OCI-LY7 (cell line): ENCODE measurements at regions not wholly inside any gene's neighbourhood (a gene's known extent, or its start where the extent isn't known, plus 50 kb on each side); places are given as distances from the start of the nearest gene placed in this dataset.

Experiments used
- BruUV-seq: library from RNA; stranded (reverse); fragments of 400-500 nt; replicated peaks from 2 replicates; lab custom pipeline; 2021; lab: Mats Ljungman, UMichigan
- CTCF ChIA-PET: fragments of 300-600 bp; sonication (Branson Sonifier 250); formaldehyde crosslinking; loops from one replicate; lab custom pipeline; 2022; ENCODE audit warnings: antibody characterized with exemption; ENCODE audit not compliant: unreplicated experiment; lab: Charles Lee
- POLR2A ChIA-PET: fragments of 300-600 bp; sonication (Branson Sonifier 250); formaldehyde crosslinking; loops from one replicate; lab custom pipeline; 2022; ENCODE audit warnings: antibody characterized with exemption; lab: Charles Lee
- DNase-seq: peaks from one replicate; pipeline ENCODE4 v3.0.0-alpha.2; 2015; ENCODE audit warnings: low spot score
- H2AFZ ChIP-seq: fragments of 200-600 bp; sonication (generic), shearing (Covaris generic); 2 replicates; pipeline ENCODE4 v1.6.1; 2014; ENCODE audit warnings: mild to moderate bottlenecking, antibody characterized with exemption, low read length, moderate library complexity
- H3K27ac ChIP-seq: fragments of 200-600 bp; sonication (generic); 2 replicates; pipeline ENCODE4 v1.5.1; 2014; ENCODE audit warnings: mixed run types, low read depth, mild to moderate bottlenecking, moderate library complexity, low read length, inconsistent platforms; ENCODE audit not compliant: poor library complexity, severe bottlenecking
- H3K36me3 ChIP-seq: fragments of 200-600 bp; sonication (generic); 2 replicates; pipeline ENCODE4 v1.6.1; 2014; ENCODE audit warnings: mild to moderate bottlenecking, antibody characterized with exemption, low read length, moderate library complexity, mixed read lengths; ENCODE audit not compliant: insufficient read depth
- H3K4me1 ChIP-seq: fragments of 200-600 bp; sonication (generic); 2 replicates; pipeline ENCODE4 v1.5.1; 2014; ENCODE audit warnings: mild to moderate bottlenecking, low read length; ENCODE audit not compliant: insufficient read depth, poor library complexity, severe bottlenecking
- H3K4me2 ChIP-seq: fragments of 200-600 bp; sonication (generic); 2 replicates; pipeline ENCODE4 v1.6.1; 2014; ENCODE audit warnings: mild to moderate bottlenecking, low read length
- H3K4me3 ChIP-seq: fragments of 200-600 bp; sonication (generic); 2 replicates; pipeline ENCODE4 v1.5.1; 2014; ENCODE audit warnings: mild to moderate bottlenecking, low read depth, low read length; ENCODE audit not compliant: poor library complexity, severe bottlenecking
- H3K79me2 ChIP-seq: fragments of 200-600 bp; sonication (generic); 2 replicates; pipeline ENCODE4 v1.6.1; 2016; ENCODE audit warnings: low read depth, mild to moderate bottlenecking, low read length, moderate library complexity, mixed read lengths; ENCODE audit not compliant: insufficient read depth
- H3K9me2 ChIP-seq: fragments of 200-600 bp; sonication (generic); 2 replicates; pipeline ENCODE4 v1.6.1; 2016; ENCODE audit warnings: mild to moderate bottlenecking, low read length, mixed read lengths; ENCODE audit not compliant: insufficient read depth
- H3K9me3 ChIP-seq: fragments of 200-600 bp; sonication (generic); 2 replicates; pipeline ENCODE4 v1.6.1; 2014; ENCODE audit warnings: mild to moderate bottlenecking, mixed run types, low read length, mixed read lengths
- H4K20me1 ChIP-seq: fragments of 200-600 bp; sonication (generic); 2 replicates; pipeline ENCODE4 v1.6.1; 2014; ENCODE audit warnings: mild to moderate bottlenecking, antibody characterized with exemption, low read length, moderate library complexity, mixed read lengths; ENCODE audit not compliant: insufficient read depth
- EZH2phosphoT487 ChIP-seq: fragments of 200-600 bp; sonication (generic); IDR thresholded peaks from 2 replicates; pipeline ENCODE4 v1.6.1; 2018; ENCODE audit warnings: low read depth, borderline replicate concordance, mild to moderate bottlenecking, mixed run types, antibody characterized with exemption, low read length, moderate library complexity, mixed read lengths
- intact Hi-C: fragments of 100-400 bp; cut with micrococcal nuclease; formaldehyde crosslinking; loops from one replicate; pipeline ENCODE4 v1.10.0; 2022; ENCODE audit not compliant: unreplicated experiment
- TF ChIP-seq, protein P1 (sequence below): fragments of 200-600 bp; sonication (generic); conservative IDR thresholded peaks from 2 replicates; pipeline ENCODE4 v1.5.1; 2014; ENCODE audit warnings: mild to moderate bottlenecking, antibody characterized with exemption, low read length, moderate library complexity, mixed read lengths

DNA sequence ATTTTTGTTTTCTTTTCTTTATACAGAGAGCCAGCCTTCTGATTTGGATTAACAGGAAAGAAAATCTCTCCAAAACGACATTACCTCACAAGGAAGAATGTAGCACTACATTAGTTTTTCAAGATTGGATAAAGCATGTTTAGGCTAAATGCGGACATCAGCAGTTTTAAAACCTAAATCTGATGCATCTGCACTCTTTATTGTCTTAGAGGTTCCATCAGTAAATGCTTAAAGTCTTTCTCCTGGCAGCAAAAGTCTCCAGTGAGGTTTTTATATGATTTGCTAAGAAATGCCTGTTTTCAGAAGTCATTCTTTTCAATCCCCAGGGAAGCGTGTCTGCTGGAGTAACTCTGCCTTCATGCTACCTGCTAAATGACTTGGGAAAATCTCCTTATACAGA, 912.9 kb upstream of the INTU start:
- DNase-seq: no peak
- no peak overlapping the region for H3K27ac ChIP-seq
- no peak overlapping the region for H3K4me2 ChIP-seq
- H3K4me1 ChIP-seq: no peaks in the 10 kb centered on the region
- ChIA-PET POLR2A (no interaction called here), CTCF (no interaction called here)
- no peak overlapping the region for H2AFZ ChIP-seq
- no peak overlapping the region for H3K4me3 ChIP-seq
- H4K20me1 ChIP-seq: no peaks in the 10 kb centered on the region
- TF ChIP-seq, protein P1, sequence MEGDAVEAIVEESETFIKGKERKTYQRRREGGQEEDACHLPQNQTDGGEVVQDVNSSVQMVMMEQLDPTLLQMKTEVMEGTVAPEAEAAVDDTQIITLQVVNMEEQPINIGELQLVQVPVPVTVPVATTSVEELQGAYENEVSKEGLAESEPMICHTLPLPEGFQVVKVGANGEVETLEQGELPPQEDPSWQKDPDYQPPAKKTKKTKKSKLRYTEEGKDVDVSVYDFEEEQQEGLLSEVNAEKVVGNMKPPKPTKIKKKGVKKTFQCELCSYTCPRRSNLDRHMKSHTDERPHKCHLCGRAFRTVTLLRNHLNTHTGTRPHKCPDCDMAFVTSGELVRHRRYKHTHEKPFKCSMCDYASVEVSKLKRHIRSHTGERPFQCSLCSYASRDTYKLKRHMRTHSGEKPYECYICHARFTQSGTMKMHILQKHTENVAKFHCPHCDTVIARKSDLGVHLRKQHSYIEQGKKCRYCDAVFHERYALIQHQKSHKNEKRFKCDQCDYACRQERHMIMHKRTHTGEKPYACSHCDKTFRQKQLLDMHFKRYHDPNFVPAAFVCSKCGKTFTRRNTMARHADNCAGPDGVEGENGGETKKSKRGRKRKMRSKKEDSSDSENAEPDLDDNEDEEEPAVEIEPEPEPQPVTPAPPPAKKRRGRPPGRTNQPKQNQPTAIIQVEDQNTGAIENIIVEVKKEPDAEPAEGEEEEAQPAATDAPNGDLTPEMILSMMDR: no peak
- no peak for TF ChIP-seq EZH2phosphoT487
- H3K9me2 ChIP-seq: no peaks in the 10 kb centered on the region
- BruUV-seq: no TSS peak
- no peaks in the 10 kb centered on the region for H3K79me2 ChIP-seq
- intact Hi-C loops: no loop called here
- no peaks in the 10 kb centered on the region for H3K36me3 ChIP-seq
- no peaks in the 10 kb centered on the region for H3K9me3 ChIP-seq

- intact Hi-C loops: no loop called here
- no peak overlapping the region for H2AFZ ChIP-seq
- H3K4me3 ChIP-seq: no peak overlapping the region
- H3K27ac ChIP-seq: no peak overlapping the region
- no peaks in the 10 kb centered on the region for H3K4me1 ChIP-seq
- no peaks in the 10 kb centered on the region for H3K9me2 ChIP-seq
- no TSS peak for BruUV-seq
- no peaks in the 10 kb centered on the region for H3K9me3 ChIP-seq
- CTCF ChIA-PET: no interaction called here
- no peak for DNase-seq
- no peaks in the 10 kb centered on the region for H4K20me1 ChIP-seq
- POLR2A ChIA-PET: no interaction called here
- TF ChIP-seq, protein P1: no peak
- no peak for TF ChIP-seq EZH2phosphoT487
- no peaks in the 10 kb centered on the region for H3K36me3 ChIP-seq
- no peak overlapping the region for H3K4me2 ChIP-seq
- H3K79me2 ChIP-seq: no peaks in the 10 kb centered on the region
Measured at GRCh38 chr4:126725906-126726305, 906.9 kb upstream of the INTU start.

DNA sequence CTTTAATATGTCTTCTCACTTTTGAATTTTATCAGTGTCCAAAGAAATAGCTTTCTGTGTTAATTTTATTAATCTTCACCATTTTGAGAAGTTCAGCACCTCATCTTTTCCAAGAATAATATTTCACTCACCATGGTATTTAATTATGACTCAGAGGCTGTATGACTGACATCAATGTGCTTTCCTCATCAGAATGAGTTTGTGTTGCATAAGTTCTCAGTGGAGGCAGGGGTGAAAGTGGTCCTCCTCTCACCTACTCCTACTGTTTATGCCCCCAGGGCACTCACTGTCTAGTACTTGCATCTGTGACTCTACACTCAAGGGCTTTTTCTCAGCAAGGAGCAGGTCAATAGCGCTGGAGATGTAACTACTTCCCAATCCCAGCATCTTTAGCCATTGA, 905.3 kb upstream of the INTU start:
- ChIA-PET CTCF (no interaction called here), POLR2A (no interaction called here)
- no peaks in the 10 kb centered on the region for H4K20me1 ChIP-seq
- TF ChIP-seq, protein P1: no peak
- no peak for TF ChIP-seq EZH2phosphoT487
- H2AFZ ChIP-seq: no peak overlapping the region
- H3K27ac ChIP-seq: no peak overlapping the region
- no peaks in the 10 kb centered on the region for H3K79me2 ChIP-seq
- H3K4me3 ChIP-seq: no peak overlapping the region
- no TSS peak for BruUV-seq
- no peaks in the 10 kb centered on the region for H3K36me3 ChIP-seq
- H3K4me2 ChIP-seq: no peak overlapping the region
- H3K9me2 ChIP-seq: no peaks in the 10 kb centered on the region
- intact Hi-C loops: no loop called here
- no peak for DNase-seq
- H3K9me3 ChIP-seq: no peaks in the 10 kb centered on the region
- H3K4me1 ChIP-seq: no peaks in the 10 kb centered on the region
